HG03196 (cell line): ENCODE measurements at regions not wholly inside any gene's neighbourhood (a gene's known extent, or its start where the extent isn't known, plus 50 kb on each side); places are given as distances from the start of the nearest gene placed in this dataset.

Experiments
- ATAC-seq: cut with Tn5 transposase; IDR thresholded peaks from one replicate; pipeline ENCODE4 v1.9.1; 2021; ENCODE audit not compliant: unreplicated experiment

DNA sequence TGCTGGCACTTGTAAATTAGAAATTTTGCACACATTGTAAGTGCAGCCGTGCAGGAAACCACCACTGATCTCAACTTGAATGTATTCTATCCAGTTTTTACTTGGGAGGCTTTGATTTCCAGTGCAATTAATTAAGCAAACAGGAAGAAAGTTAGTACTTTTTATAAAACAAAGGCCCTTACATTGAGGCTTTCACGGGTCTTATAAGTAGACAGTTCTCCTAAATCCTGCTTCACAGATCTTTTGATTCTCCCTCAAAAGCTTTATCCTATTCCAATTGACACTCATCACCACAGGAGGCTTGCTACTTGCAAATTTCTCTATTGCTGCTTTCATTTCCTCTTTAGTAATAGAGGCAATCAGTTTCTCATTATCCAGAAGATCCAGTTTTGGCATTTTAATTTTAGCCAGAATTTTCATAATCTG is 90.1 kb downstream of the ERCC5 start:
- ATAC-seq: no peak

DNA sequence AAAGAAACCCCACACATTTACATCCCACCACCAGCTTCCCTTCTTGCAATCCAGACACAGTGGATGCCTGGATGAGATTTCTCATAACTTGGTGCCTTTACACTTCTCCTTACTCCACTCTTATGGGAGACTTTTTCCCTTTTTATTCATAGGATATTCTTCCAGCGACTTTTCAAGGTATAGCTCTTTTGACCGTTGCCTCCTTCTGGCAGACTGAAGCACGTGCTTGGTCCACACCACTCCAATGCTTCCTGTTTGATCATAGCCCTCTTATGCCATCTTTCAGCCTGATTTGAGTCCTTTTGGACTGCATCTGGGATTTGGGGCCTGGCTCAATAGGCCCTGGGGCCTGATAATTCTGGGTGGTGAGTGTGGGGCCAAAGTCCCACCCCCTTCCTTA is 87.7 kb downstream of the ERCC5 start:
- no peak for ATAC-seq

DNA sequence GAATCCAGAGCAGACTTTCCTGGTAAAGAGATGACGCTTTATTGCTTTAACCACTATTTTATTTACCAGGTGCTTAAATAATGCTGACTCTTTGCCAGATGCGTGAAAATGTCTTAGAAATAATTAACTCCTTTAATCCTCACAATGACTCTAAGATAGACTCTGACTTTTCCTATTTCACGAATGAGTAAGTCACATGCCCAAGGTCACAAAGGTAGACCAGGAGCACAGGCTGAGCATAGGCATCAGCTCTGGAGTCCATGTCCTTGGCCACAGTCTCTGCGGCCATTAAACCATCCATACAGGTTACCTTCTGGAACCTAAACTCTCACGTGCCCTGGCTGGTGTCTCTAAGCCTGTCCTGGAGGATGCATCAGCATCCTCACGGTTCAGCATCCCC is 87.3 kb downstream of the ERCC5 start:
- no peak for ATAC-seq

DNA sequence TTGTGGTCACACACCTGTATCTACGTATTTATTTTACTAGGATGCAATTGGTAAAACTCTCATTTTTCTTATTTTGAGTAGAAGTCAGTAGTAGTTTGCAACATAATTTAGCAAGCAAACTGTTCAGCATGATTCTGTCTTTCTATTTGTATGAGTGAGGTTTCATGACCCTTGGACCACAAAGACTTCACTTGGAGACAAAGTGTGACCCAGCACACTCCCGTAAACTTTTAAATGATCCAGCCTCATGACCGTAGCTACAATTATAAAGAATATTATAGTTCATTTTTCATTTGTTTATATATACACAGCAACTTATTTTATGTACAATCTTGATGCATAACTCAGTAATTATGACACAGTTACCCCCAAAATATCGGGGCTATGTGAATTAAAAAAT is 86.5 kb downstream of the ERCC5 start:
- no peak for ATAC-seq

DNA sequence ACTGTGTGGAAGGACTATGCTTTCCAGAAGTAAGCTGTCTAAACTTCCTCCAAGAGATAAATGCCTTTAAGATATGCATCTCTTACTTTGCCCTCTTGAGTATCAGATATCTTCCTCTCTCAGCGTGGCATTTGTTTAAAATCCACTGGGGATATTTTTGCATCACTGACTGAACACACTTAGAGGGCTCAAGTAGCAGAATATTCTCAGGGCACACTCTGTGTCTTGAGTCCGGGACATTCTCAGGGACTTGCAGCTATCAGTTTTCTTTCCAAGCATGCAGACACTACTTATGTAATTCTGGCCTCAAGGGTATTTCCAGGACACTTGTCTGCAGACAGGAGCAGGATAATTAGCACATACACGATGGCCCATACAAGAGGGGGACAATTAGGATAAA is 84.7 kb downstream of the ERCC5 start:
- no peak for ATAC-seq

DNA sequence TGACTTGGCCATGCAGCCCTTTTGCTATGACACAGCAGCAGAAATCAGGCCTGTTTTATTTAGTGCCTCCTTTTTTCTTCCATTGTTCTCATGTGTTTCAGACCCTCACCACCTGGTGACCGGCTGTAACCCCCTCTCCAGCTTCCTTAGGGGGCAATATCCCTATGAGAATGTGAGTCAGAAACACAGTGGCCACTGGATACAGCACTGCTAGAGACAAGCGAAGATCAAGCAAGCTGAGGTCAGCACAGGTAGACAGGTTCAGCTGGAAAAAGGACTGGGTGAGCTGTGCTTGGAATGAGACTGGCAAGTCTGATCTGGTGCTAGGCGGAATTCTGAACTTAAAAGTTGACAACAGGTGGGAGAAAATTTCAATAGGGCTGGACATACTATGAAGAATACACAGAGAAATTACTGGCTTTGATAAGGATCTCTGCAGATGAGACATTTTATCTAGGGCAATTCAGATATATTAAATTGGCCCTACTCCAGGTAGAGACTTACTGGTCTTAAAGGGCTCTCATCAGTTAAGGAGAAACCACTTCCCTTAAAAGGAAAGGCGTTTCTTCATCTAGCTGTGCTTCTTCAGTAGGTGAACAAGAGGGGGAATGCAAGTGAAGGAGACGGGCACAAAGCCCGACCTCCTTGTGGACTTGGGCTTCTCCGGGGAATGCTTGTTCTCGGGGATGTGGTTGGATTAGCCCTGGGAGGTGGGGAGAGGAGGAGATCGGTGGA is 83.3 kb downstream of the ERCC5 start:
- ATAC-seq: no peak
